ENCODE measurements at regions not wholly inside any gene's neighbourhood (a gene's known extent, or its start where the extent isn't known, plus 50 kb on each side); places are given as distances from the start of the nearest gene placed in this dataset.

GRCh38 chr14:49478784-49479183, 107.4 kb downstream of the RPS29 start:
- peak overlapping the region; percentile 65 for H3K27ac ChIP-seq
- TF ChIP-seq CTCF (IDR thresholded peaks at IDR 0.05) (no peak), ZFX (IDR thresholded peaks at IDR 0.05; ENCODE audit: borderline replicate concordance) (no peak)

GRCh38 chr14:49467091-49467490, 119.1 kb downstream of the RPS29 start:
- TF ChIP-seq CTCF (IDR thresholded peaks at IDR 0.05) (no peak), ZFX (IDR thresholded peaks at IDR 0.05; ENCODE audit: borderline replicate concordance) (no peak)
- no peak overlapping the region for H3K27ac ChIP-seq

- no peak overlapping the region for H3K27ac ChIP-seq
- TF ChIP-seq CTCF (IDR thresholded peaks at IDR 0.05), result peak; percentile 18
- TF ChIP-seq ZFX (IDR thresholded peaks at IDR 0.05; ENCODE audit: borderline replicate concordance), result no peak
Measured at GRCh38 chr14:49464885-49465284, 121.3 kb downstream of the RPS29 start.

- H3K27ac ChIP-seq, result no peak overlapping the region
- no peak for TF ChIP-seq CTCF (IDR thresholded peaks at IDR 0.05)
- TF ChIP-seq ZFX (IDR thresholded peaks at IDR 0.05; ENCODE audit: borderline replicate concordance), result no peak
Measured at GRCh38 chr14:49463146-49463545, 123.0 kb downstream of the RPS29 start.

- H3K27ac ChIP-seq, result no peak overlapping the region
- TF ChIP-seq CTCF (IDR thresholded peaks at IDR 0.05) (peak; percentile 86), ZFX (IDR thresholded peaks at IDR 0.05; ENCODE audit: borderline replicate concordance) (no peak)
Measured at GRCh38 chr14:49461529-49462401, 124.4 kb downstream of the RPS29 start.

GRCh38 chr14:49460662-49461061, 125.5 kb downstream of the RPS29 start:
- H3K27ac ChIP-seq, result no peak overlapping the region
- TF ChIP-seq CTCF (IDR thresholded peaks at IDR 0.05) (no peak), ZFX (IDR thresholded peaks at IDR 0.05; ENCODE audit: borderline replicate concordance) (no peak)

GRCh38 chr14:49456589-49456988, 129.6 kb downstream of the RPS29 start:
- no peak for TF ChIP-seq ZFX (IDR thresholded peaks at IDR 0.05; ENCODE audit: borderline replicate concordance)
- TF ChIP-seq CTCF (IDR thresholded peaks at IDR 0.05), result no peak
- H3K27ac ChIP-seq, result no peak overlapping the region

All from 22Rv1 (cell line).